Muscle layer of duodenum (tissue), 2 donors: ENCODE measurements at regions not wholly inside any gene's neighbourhood (a gene's known extent, or its start where the extent isn't known, plus 50 kb on each side); places are given as distances from the start of the nearest gene placed in this dataset.

ENCODE experiments used
- H3K27ac ChIP-seq: one replicate; pipeline ENCODE4 v1.7.0; 2013; ENCODE audit warnings: mild to moderate bottlenecking, low read length
- H3K27me3 ChIP-seq: one replicate; pipeline ENCODE4 v1.7.0; 2013; ENCODE audit warnings: low read depth, mild to moderate bottlenecking, control low read depth, low read length
- H3K36me3 ChIP-seq, 2 donors: one replicate each; pipeline ENCODE4 v1.7.0; 2013; ENCODE audit warnings: low read length in 2 of 2, control low read depth in 1 of 2, mild to moderate bottlenecking in 1 of 2; ENCODE audit not compliant: insufficient read depth in 2 of 2, control insufficient read depth in 1 of 2
- H3K4me1 ChIP-seq, 2 donors: one replicate each; pipeline ENCODE4 v1.7.0; 2013; ENCODE audit warnings: low read length in 2 of 2, mild to moderate bottlenecking in 2 of 2, control low read depth in 1 of 2, moderate library complexity in 1 of 2; ENCODE audit not compliant: insufficient read depth in 2 of 2, control insufficient read depth in 1 of 2
- H3K4me3 ChIP-seq, 2 donors: one replicate each; pipeline ENCODE4 v1.7.0; 2013; ENCODE audit warnings: low read length in 2 of 2, low read depth in 1 of 2, mild to moderate bottlenecking in 1 of 2
- H3K9me3 ChIP-seq, 2 donors: one replicate each; pipeline ENCODE4 v1.7.0; 2013; ENCODE audit warnings: low read length in 2 of 2, control low read depth in 1 of 2, mild to moderate bottlenecking in 1 of 2; ENCODE audit not compliant: control insufficient read depth in 1 of 2
- donor health status: healthy.

GRCh38 chr10:29962166-29962850, 97.1 kb downstream of the JCAD start:
- peaks cover 0 to 5% of the 10 kb centered on the region in 2 donors for H3K4me1 ChIP-seq
- no peaks in the 10 kb centered on the region for H3K27me3 ChIP-seq
- no peak overlapping the region for H3K27ac ChIP-seq
- H3K4me3 ChIP-seq: no peak overlapping the region
- H3K9me3 ChIP-seq: no peaks in the 10 kb centered on the region
- no peaks in the 10 kb centered on the region for H3K36me3 ChIP-seq

- H3K9me3 ChIP-seq: peaks cover 0 to 1% of the 10 kb centered on the region in 2 donors
- H3K4me3 ChIP-seq: no peak overlapping the region
- no peak overlapping the region for H3K27ac ChIP-seq
- no peaks in the 10 kb centered on the region for H3K36me3 ChIP-seq
- H3K4me1 ChIP-seq: peaks cover 0 to 5% of the 10 kb centered on the region in 2 donors
- H3K27me3 ChIP-seq: no peaks in the 10 kb centered on the region
These were observed 98.0 kb downstream of the JCAD start for GRCh38 chr10:29961351-29961750.

DNA sequence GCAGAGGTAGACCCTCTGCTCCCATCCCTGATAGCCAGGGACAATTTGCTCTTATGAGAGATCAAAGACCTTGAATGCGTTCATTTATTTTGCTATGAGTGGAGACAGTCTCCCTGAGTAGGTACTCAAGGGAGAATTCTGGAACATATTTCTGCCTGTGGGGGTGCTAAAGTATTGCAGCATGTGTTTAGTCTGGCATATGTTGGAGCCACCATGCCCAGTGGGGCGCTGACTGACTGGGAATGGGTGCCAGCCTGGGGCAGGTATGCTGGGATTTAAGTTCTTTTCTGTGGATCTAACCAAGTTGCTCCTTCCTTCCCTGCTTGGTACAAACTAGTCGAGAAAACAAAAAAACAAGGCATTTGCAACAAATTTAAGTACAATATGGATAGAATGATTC, 99.1 kb downstream of the JCAD start:
- H3K9me3 ChIP-seq: peaks cover 0 to 3% of the 10 kb centered on the region in 2 donors
- no peak overlapping the region for H3K4me3 ChIP-seq
- H3K27me3 ChIP-seq: no peaks in the 10 kb centered on the region
- H3K36me3 ChIP-seq: no peaks in the 10 kb centered on the region
- no peak overlapping the region for H3K27ac ChIP-seq
- peaks cover 0 to 5% of the 10 kb centered on the region in 2 donors for H3K4me1 ChIP-seq

- H3K4me3 ChIP-seq: no peak overlapping the region
- H3K27me3 ChIP-seq: no peaks in the 10 kb centered on the region
- H3K9me3 ChIP-seq: peaks cover 0 to 3% of the 10 kb centered on the region in 2 donors
- H3K36me3 ChIP-seq: no peaks in the 10 kb centered on the region
- H3K27ac ChIP-seq: no peak overlapping the region
- peaks cover 0 to 5% of the 10 kb centered on the region in 2 donors for H3K4me1 ChIP-seq
These were observed 99.8 kb downstream of the JCAD start for GRCh38 chr10:29959586-29959985.

- H3K9me3 ChIP-seq: peaks cover 0 to 3% of the 10 kb centered on the region in 2 donors
- H3K4me3 ChIP-seq: no peak overlapping the region
- H3K27ac ChIP-seq: no peak overlapping the region
- H3K4me1 ChIP-seq: peaks cover 0 to 5% of the 10 kb centered on the region in 2 donors
- H3K27me3 ChIP-seq: no peaks in the 10 kb centered on the region
- H3K36me3 ChIP-seq: no peaks in the 10 kb centered on the region
These were observed 100.9 kb downstream of the JCAD start for GRCh38 chr10:29958440-29958839.

GRCh38 chr10:29957907-29958331, 101.5 kb downstream of the JCAD start:
- H3K27me3 ChIP-seq: no peaks in the 10 kb centered on the region
- peaks cover 0 to 3% of the 10 kb centered on the region in 2 donors for H3K9me3 ChIP-seq
- no peak overlapping the region for H3K27ac ChIP-seq
- peaks cover 0 to 5% of the 10 kb centered on the region in 2 donors for H3K4me1 ChIP-seq
- H3K4me3 ChIP-seq: no peak overlapping the region
- no peaks in the 10 kb centered on the region for H3K36me3 ChIP-seq

DNA sequence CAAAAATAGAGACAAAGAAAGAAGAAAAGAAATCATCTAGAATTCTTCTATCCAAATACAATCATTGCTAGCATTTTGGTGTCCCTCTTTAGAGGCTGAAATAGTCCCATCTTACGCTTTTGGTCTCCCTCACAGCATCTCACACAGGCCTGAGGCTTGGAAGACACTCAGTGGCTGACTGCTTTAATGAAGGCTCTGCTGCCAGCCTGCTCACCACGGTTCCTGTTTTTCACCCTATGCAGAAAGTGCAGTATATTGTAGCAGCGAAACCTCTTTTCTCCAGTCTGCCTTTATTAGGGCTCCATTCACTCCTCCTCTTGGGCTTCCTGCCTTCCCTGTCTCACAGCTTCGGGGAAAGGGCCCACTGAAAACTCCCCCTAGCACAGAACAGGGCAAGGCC, 102.2 kb downstream of the JCAD start:
- Histone ChIP-seq H3K36me3 (no peaks in the 10 kb centered on the region), H3K27me3 (no peaks in the 10 kb centered on the region), H3K4me1 (peaks cover 0 to 5% of the 10 kb centered on the region in 2 donors), H3K27ac (no peak overlapping the region), H3K4me3 (no peak overlapping the region), H3K9me3 (peaks cover 0 to 3% of the 10 kb centered on the region in 2 donors)

GRCh38 chr10:29956335-29956924, 103.0 kb downstream of the JCAD start:
- peaks cover 0 to 3% of the 10 kb centered on the region in 2 donors for H3K9me3 ChIP-seq
- H3K27ac ChIP-seq: no peak overlapping the region
- H3K27me3 ChIP-seq: no peaks in the 10 kb centered on the region
- H3K4me1 ChIP-seq: peaks cover 0 to 6% of the 10 kb centered on the region in 2 donors
- H3K36me3 ChIP-seq: no peaks in the 10 kb centered on the region
- no peak overlapping the region for H3K4me3 ChIP-seq

- H3K27ac ChIP-seq: no peak overlapping the region
- H3K36me3 ChIP-seq: no peaks in the 10 kb centered on the region
- peaks cover 0 to 11% of the 10 kb centered on the region in 2 donors for H3K4me1 ChIP-seq
- no peaks in the 10 kb centered on the region for H3K27me3 ChIP-seq
- H3K9me3 ChIP-seq: peaks cover 0 to 3% of the 10 kb centered on the region in 2 donors
- H3K4me3 ChIP-seq: no peak overlapping the region
These were observed 104.0 kb downstream of the JCAD start for GRCh38 chr10:29955329-29955935.

DNA sequence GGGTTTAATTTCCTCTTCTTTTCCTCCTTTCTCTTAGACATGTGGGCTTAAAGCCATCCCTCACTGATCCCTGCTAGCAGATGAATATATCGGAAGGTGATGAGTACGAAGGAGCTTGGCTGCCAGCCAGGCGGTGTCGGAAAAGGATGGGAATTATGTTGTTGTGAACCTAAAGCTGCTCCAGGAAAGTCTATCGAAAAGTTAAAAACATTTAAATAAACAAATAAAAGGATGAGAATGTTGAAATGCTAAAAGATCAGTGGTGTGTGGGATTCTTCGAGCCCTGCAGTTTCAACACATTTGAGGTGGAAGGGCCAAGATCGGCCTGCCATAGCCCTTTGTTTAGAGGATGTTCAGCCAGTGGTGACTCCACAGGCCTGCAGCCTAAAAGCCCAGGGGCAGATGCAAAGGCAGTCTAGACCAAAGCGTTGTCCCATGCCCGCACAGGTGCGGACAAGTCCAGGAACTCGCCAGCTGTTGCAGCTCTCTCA, 107.9 kb downstream of the JCAD start:
- H3K4me1 ChIP-seq: peaks cover 5 to 30% of the 10 kb centered on the region in 2 donors
- H3K9me3 ChIP-seq: peaks cover 0 to 3% of the 10 kb centered on the region in 2 donors
- no peaks in the 10 kb centered on the region for H3K36me3 ChIP-seq
- no peaks in the 10 kb centered on the region for H3K27me3 ChIP-seq
- H3K4me3 ChIP-seq: no peak overlapping the region
- H3K27ac ChIP-seq: no peak overlapping the region

DNA sequence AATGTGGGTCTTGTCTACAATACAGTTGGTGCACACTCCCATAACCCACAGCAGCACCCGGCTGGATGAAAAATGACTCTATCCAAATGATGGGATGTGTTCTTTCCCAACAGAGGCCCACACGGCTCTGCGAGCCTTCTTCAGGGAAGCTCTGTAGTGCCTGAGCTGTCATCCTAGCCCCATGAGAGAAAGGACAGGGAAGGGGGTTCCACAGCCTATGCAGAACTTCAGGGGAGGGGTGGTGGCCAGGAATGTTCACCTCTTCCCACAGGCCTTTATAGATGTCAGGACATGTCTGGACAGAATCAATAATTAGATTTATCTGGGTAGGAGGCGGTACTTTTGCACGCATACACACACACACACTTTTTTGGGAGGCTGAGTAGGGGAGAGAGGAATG, 109.0 kb downstream of the JCAD start:
- Histone ChIP-seq H3K9me3 (no peaks in the 10 kb centered on the region), H3K36me3 (no peaks in the 10 kb centered on the region), H3K27ac (no peak overlapping the region), H3K27me3 (no peaks in the 10 kb centered on the region), H3K4me3 (no peak overlapping the region), H3K4me1 (peaks cover 5 to 30% of the 10 kb centered on the region in 2 donors)
